ENCODE measurements at regions not wholly inside any gene's neighbourhood (a gene's known extent, or its start where the extent isn't known, plus 50 kb on each side); places are given as distances from the start of the nearest gene placed in this dataset.

GRCh38 chr14:89649451-89650075, 232.5 kb upstream of the FOXN3 start:
- TF ChIP-seq CTCF (IDR thresholded peaks at IDR 0.05) (no peak), POLR2A (IDR thresholded peaks at IDR 0.05) (no peak)

All from heart left ventricle (tissue), 13 donors.